Liver (tissue), 3 donors: ENCODE measurements at regions not wholly inside any gene's neighbourhood (a gene's known extent, or its start where the extent isn't known, plus 50 kb on each side); places are given as distances from the start of the nearest gene placed in this dataset.

Experiments
- ATF3 ChIP-seq: IDR thresholded peaks from 2 replicates; pipeline ENCODE4 v1.6.1; 2016; ENCODE audit warnings: antibody characterized with exemption
- CTCF ChIP-seq: fragments of 150-350 bp; IDR thresholded peaks from 2 replicates; pipeline ENCODE4 v1.5.1; 2017; ENCODE audit warnings: improper control_type of control experiment, low read depth, low read length; ENCODE audit not compliant: missing input control
- HNF4A ChIP-seq, 2 donors: conservative IDR thresholded peaks; 2 replicates each; pipeline ENCODE4 v1.6.1; 2016; ENCODE audit warnings: antibody characterized with exemption in 2 of 2, mild to moderate bottlenecking in 2 of 2
- JUND ChIP-seq, 2 donors: IDR thresholded peaks; 2 replicates each; pipeline ENCODE4 v1.6.1; 2016; ENCODE audit warnings: antibody characterized with exemption in 2 of 2
- MAX ChIP-seq: IDR thresholded peaks from 2 replicates; pipeline ENCODE4 v1.6.1; 2016; ENCODE audit warnings: antibody characterized with exemption
- NR2F2 ChIP-seq: IDR thresholded peaks from 2 replicates; pipeline ENCODE4 v1.6.1; 2016; ENCODE audit warnings: antibody characterized with exemption
- SP1 ChIP-seq: IDR thresholded peaks from 2 replicates; pipeline ENCODE4 v1.6.1; 2018; ENCODE audit warnings: antibody characterized with exemption, mild to moderate bottlenecking
- TAF1 ChIP-seq: conservative IDR thresholded peaks from 2 replicates; pipeline ENCODE4 v1.6.1; 2016; ENCODE audit warnings: antibody characterized with exemption, mild to moderate bottlenecking
- YY1 ChIP-seq: IDR thresholded peaks from 2 replicates; pipeline ENCODE4 v1.6.1; 2016; ENCODE audit warnings: antibody characterized with exemption, mild to moderate bottlenecking
- donor health status: healthy.
- donor health status: healthy.

GRCh38 chr1:181187337-181188126, 99.0 kb downstream of the IER5 start:
- no peak for TF ChIP-seq CTCF
- no peak for TF ChIP-seq HNF4A (conservative IDR thresholded peaks at IDR 0.05)
- TF ChIP-seq YY1: no peak
- TF ChIP-seq TAF1: no peak
- TF ChIP-seq MAX: no peak
- no peak for TF ChIP-seq NR2F2
- TF ChIP-seq JUND (IDR thresholded peaks at IDR 0.05): no peak
- no peak for TF ChIP-seq ATF3
- no peak for TF ChIP-seq SP1
